Sigmoid colon (tissue), 4 donors: ENCODE measurements at regions not wholly inside any gene's neighbourhood (a gene's known extent, or its start where the extent isn't known, plus 50 kb on each side); places are given as distances from the start of the nearest gene placed in this dataset.

ENCODE experiments used
- CTCF ChIP-seq, 4 experiments: fragments of 450-650 bp in 3 of 4; fragments of 200-600 bp in 1 of 4; IDR thresholded peaks; one replicate each; pipeline ENCODE4 v1.5.1; 2016 to 2019; ENCODE audit warnings: antibody characterized with exemption in 4 of 4, mild to moderate bottlenecking in 3 of 4, moderate library complexity in 2 of 4
- EP300 ChIP-seq, 4 donors: sonication (generic); formaldehyde crosslinking; IDR thresholded peaks; one replicate each; pipeline ENCODE4 v1.6.1; 2017; ENCODE audit warnings: antibody characterized with exemption in 4 of 4
- POLR2A ChIP-seq, 2 donors: fragments of 450-650 bp; IDR thresholded peaks; one replicate each; pipeline ENCODE4 v1.6.1; 2016; ENCODE audit warnings: antibody characterized with exemption in 2 of 2, mild to moderate bottlenecking in 2 of 2, moderate library complexity in 2 of 2
- POLR2AphosphoS5 ChIP-seq, 4 donors: sonication (generic); formaldehyde crosslinking; IDR thresholded peaks; one replicate each; pipeline ENCODE4 v1.6.1; 2017; ENCODE audit warnings: antibody characterized with exemption in 4 of 4

- TF ChIP-seq CTCF (IDR thresholded peaks at IDR 0.05) = no peak
- no peak for TF ChIP-seq POLR2A (IDR thresholded peaks at IDR 0.05)
- no peak for TF ChIP-seq EP300 (IDR thresholded peaks at IDR 0.05)
- TF ChIP-seq POLR2AphosphoS5 (IDR thresholded peaks at IDR 0.05) = no peak
Observed at GRCh38 chr6:112606656-112607435, 259.7 kb downstream of the RFPL4B start.
